ENCODE measurements at regions not wholly inside any gene's neighbourhood (a gene's known extent, or its start where the extent isn't known, plus 50 kb on each side); places are given as distances from the start of the nearest gene placed in this dataset.
"Not testable (repeated sequence)": the region's sequence is repeated elsewhere in the genome, so short reads cannot be mapped to it uniquely, and the experiment has no call there.

DNA sequence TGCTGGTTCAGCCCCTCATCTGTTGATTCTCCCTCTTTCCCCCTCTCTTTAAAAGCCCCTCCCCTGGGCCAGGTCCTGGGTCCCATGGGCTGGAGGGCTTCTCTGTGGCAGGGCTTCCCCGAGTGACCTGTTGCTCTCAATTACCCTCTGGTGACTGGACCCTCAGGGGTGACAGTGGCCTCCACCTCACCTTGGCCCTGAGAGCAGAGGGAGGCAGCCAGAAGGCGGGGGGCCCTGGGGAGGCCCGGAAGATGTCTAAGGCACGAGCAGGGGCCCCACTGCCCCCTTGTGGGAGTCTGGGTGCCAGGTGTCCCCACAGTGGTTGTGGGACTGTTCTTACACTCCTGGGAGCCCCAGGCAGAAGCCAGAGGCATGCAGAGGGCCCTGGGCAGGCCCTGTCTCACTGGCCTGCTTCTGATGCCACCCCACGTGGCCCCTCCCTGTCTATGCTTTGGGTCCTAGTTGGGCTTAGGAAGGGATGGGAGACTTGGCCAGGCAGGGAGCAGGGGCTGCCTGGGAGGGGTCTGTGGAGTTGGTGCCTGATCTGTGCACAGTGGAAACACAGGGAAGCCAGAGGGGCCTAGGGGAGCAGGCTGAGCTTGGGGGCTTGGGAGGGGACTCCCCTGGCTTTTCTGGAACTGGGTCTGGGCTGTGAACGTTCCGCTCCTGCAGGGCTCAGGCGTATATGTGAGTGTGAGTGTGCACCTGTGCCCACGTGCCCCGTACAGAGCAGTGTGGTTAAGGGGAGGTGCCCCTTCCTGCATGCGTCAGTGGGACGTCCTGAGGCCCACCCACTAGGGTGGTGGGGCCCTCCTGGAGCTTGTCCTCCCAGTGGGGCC lies 179.7 kb downstream of the TMEM121 start:
- peaks cover 0 to 12% of the 10 kb centered on the region in 2 experiments for H3K9me3 ChIP-seq (ENCODE audit: control insufficient read depth in 1 of 2, insufficient read depth in 1 of 2, low read length in 2 of 2)
- DNase-seq; H3K4me1 Mint-ChIP-seq (ENCODE audit: low read depth); H3K4me3 ChIP-seq (ENCODE audit: low read length); H3K9me3 Mint-ChIP-seq; H3K27me3 ChIP-seq (ENCODE audit: control insufficient read depth in 1 of 2, insufficient read depth in 2 of 2, low read length in 2 of 2); intact Hi-C loops (cut with DNase I, micrococcal nuclease); H3K27ac ChIP-seq (ENCODE audit: low read depth in 1 of 2, low read length in 2 of 2); POLR2A ChIA-PET; CTCF ChIA-PET; H3K4me1 ChIP-seq (ENCODE audit: insufficient read depth, low read length); H3K36me3 Mint-ChIP-seq (ENCODE audit: low read depth); H3K36me3 ChIP-seq (ENCODE audit: insufficient read depth, low read length); H3K27me3 Mint-ChIP-seq; ATAC-seq (ENCODE audit: poor library complexity); H3K4me3 Mint-ChIP-seq; H3K27ac Mint-ChIP-seq: not testable (repeated sequence)

DNA sequence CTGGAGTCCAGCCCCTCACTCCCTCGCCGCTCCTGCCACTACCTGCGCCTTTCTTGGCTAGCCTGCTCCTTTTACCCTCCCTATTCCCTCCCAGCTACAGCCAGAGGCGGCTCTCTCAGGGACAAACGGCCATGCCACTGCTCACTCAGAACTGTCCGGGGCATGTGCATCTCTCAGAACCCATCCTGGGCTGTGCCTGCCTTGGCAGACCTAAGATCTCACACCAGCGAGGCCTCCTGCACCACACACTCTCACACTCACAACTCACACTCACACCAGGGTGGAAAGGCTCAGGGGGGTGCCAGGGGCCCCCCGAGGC lies 180.3 kb downstream of the TMEM121 start:
- DNase-seq; H3K4me3 Mint-ChIP-seq; H3K4me3 ChIP-seq (ENCODE audit: low read length); POLR2A ChIA-PET; ATAC-seq (ENCODE audit: poor library complexity); H3K27ac ChIP-seq (ENCODE audit: low read depth in 1 of 2, low read length in 2 of 2); intact Hi-C loops (cut with DNase I, micrococcal nuclease); H3K36me3 Mint-ChIP-seq (ENCODE audit: low read depth); H3K9me3 Mint-ChIP-seq; H3K27ac Mint-ChIP-seq; H3K4me1 ChIP-seq (ENCODE audit: insufficient read depth, low read length); H3K27me3 Mint-ChIP-seq; CTCF ChIA-PET; H3K36me3 ChIP-seq (ENCODE audit: insufficient read depth, low read length); H3K4me1 Mint-ChIP-seq (ENCODE audit: low read depth); H3K27me3 ChIP-seq (ENCODE audit: control insufficient read depth in 1 of 2, insufficient read depth in 2 of 2, low read length in 2 of 2): not testable (repeated sequence)
- peaks cover 0 to 12% of the 10 kb centered on the region in 2 experiments for H3K9me3 ChIP-seq (ENCODE audit: control insufficient read depth in 1 of 2, insufficient read depth in 1 of 2, low read length in 2 of 2)

DNA sequence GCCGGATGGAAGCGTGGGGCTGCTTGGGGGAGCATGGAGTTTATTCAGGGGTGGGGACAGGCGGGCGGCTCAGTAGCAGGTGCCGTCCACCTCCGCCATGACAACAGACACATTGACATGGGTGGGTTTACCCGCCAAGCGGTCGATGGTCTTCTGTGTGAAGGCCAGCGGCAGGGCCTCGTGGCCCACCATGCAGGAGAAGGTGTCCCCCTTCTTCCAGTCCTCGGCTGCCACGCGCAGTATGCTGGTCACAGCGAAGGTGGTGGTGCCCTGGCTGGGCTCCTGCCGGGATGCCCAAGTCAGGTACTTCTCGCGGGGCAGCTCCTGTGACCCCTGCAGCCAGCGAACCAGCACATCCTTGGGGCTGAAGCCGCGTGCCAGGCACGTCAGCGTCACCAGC lies 180.7 kb downstream of the TMEM121 start:
- intact Hi-C loops (cut with DNase I, micrococcal nuclease); H3K9me3 Mint-ChIP-seq; H3K4me3 ChIP-seq (ENCODE audit: low read length); H3K4me1 ChIP-seq (ENCODE audit: insufficient read depth, low read length); H3K4me1 Mint-ChIP-seq (ENCODE audit: low read depth); H3K36me3 Mint-ChIP-seq (ENCODE audit: low read depth); H3K27ac Mint-ChIP-seq; ATAC-seq (ENCODE audit: poor library complexity); H3K27me3 ChIP-seq (ENCODE audit: control insufficient read depth in 1 of 2, insufficient read depth in 2 of 2, low read length in 2 of 2); H3K27me3 Mint-ChIP-seq; POLR2A ChIA-PET; H3K4me3 Mint-ChIP-seq; H3K36me3 ChIP-seq (ENCODE audit: insufficient read depth, low read length); DNase-seq; CTCF ChIA-PET; H3K27ac ChIP-seq (ENCODE audit: low read depth in 1 of 2, low read length in 2 of 2): not testable (repeated sequence)
- peaks cover 0 to 12% of the 10 kb centered on the region in 2 experiments for H3K9me3 ChIP-seq (ENCODE audit: control insufficient read depth in 1 of 2, insufficient read depth in 1 of 2, low read length in 2 of 2)

DNA sequence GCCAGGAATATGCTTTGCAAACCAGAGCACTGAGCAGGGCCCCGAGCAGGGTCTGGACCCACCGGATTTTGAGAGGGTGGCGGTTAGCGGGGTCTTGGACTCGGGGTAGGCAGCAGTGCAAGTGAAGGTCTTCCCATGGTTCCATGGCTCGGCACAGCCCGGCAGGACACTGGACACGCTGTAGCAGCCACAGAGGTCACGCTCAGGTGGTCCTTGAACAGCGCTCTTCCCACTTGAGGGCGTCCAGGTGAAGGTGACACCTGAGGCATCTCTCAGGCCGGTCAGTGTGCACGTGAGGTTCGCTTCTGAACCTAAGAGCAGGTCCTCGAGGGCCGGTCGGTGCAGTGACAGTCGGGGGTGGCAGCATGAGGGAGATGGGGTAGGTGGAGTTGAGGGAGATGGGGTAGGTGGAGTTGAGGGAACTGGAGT lies 181.4 kb downstream of the TMEM121 start:
- CTCF ChIA-PET; ATAC-seq (ENCODE audit: poor library complexity); H3K27ac Mint-ChIP-seq; H3K27me3 Mint-ChIP-seq; intact Hi-C loops (cut with DNase I, micrococcal nuclease); H3K4me1 Mint-ChIP-seq (ENCODE audit: low read depth); H3K4me1 ChIP-seq (ENCODE audit: insufficient read depth, low read length); H3K4me3 Mint-ChIP-seq; H3K36me3 Mint-ChIP-seq (ENCODE audit: low read depth); H3K9me3 Mint-ChIP-seq; H3K4me3 ChIP-seq (ENCODE audit: low read length); H3K27ac ChIP-seq (ENCODE audit: low read depth in 1 of 2, low read length in 2 of 2); H3K36me3 ChIP-seq (ENCODE audit: insufficient read depth, low read length); H3K27me3 ChIP-seq (ENCODE audit: control insufficient read depth in 1 of 2, insufficient read depth in 2 of 2, low read length in 2 of 2); DNase-seq; POLR2A ChIA-PET: not testable (repeated sequence)
- peaks cover 0 to 12% of the 10 kb centered on the region in 2 experiments for H3K9me3 ChIP-seq (ENCODE audit: control insufficient read depth in 1 of 2, insufficient read depth in 1 of 2, low read length in 2 of 2)

DNA sequence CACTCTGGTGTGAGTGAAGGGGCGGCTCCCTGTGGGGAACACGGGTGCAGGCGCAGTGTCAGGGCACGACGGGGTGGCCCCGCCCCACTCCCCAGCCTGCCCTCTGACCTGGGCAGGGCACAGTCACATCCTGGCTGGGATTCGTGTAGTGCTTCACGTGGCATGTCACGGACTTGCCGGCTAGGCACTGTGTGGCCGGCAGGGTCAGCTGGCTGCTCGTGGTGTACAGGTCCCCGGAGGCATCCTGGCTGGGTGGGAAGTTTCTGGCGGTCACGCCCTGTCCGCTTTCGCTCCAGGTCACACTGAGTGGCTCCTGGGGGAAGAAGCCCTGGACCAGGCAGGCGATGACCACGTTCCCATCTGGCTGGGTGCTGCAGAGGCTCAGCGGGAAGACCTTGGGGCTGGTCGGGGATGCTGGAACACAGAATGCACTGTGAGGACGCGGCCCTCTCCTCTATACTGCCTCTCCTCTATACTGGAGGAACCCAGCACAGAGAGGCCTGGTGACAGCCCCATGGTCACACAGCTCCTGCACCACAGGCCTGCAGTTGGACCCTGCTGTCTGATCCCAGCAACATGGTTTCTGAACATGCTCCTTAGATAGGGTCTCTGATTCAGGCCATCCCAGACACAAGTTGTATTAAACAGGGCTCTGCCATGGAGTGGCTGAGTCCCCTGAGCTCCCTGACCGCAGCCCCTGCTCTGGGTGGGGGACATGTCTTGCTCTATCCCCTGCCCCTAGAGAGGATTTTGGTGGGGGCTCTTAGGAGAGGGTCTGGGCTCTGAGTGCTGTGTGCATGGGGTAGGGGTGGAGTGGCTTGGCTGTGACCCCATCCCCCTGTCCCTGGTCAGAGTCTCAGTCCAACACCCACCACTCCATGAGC lies 182.1 kb downstream of the TMEM121 start:
- H3K27me3 Mint-ChIP-seq; H3K27ac Mint-ChIP-seq; ATAC-seq (ENCODE audit: poor library complexity); intact Hi-C loops (cut with DNase I, micrococcal nuclease); H3K27me3 ChIP-seq (ENCODE audit: control insufficient read depth in 1 of 2, insufficient read depth in 2 of 2, low read length in 2 of 2); H3K4me1 ChIP-seq (ENCODE audit: insufficient read depth, low read length); DNase-seq; H3K4me1 Mint-ChIP-seq (ENCODE audit: low read depth); POLR2A ChIA-PET; H3K4me3 Mint-ChIP-seq; H3K36me3 ChIP-seq (ENCODE audit: insufficient read depth, low read length); H3K4me3 ChIP-seq (ENCODE audit: low read length); H3K36me3 Mint-ChIP-seq (ENCODE audit: low read depth); CTCF ChIA-PET; H3K9me3 Mint-ChIP-seq; H3K27ac ChIP-seq (ENCODE audit: low read depth in 1 of 2, low read length in 2 of 2): not testable (repeated sequence)
- peaks cover 0 to 12% of the 10 kb centered on the region in 2 experiments for H3K9me3 ChIP-seq (ENCODE audit: control insufficient read depth in 1 of 2, insufficient read depth in 1 of 2, low read length in 2 of 2)

Measured in CD4-positive, alpha-beta T cell (primary cell).